GM10266 (cell line): ENCODE measurements at regions not wholly inside any gene's neighbourhood (a gene's known extent, or its start where the extent isn't known, plus 50 kb on each side); places are given as distances from the start of the nearest gene placed in this dataset.

Experiments used
- DNase-seq: peaks from one replicate; pipeline ENCODE4 v3.0.0; 2012; ENCODE audit errors: extremely low spot score
- TF ChIP-seq, protein P1 (sequence below): IDR thresholded peaks from 2 replicates; pipeline ENCODE4 v1.5.1; 2012; ENCODE audit warnings: mild to moderate bottlenecking, low read depth; ENCODE audit not compliant: control insufficient read depth, insufficient read depth; ENCODE audit errors: missing control alignments

GRCh38 chr10:126806991-126807702 is 98.1 kb upstream of the DOCK1 start:
- TF ChIP-seq, protein P1, sequence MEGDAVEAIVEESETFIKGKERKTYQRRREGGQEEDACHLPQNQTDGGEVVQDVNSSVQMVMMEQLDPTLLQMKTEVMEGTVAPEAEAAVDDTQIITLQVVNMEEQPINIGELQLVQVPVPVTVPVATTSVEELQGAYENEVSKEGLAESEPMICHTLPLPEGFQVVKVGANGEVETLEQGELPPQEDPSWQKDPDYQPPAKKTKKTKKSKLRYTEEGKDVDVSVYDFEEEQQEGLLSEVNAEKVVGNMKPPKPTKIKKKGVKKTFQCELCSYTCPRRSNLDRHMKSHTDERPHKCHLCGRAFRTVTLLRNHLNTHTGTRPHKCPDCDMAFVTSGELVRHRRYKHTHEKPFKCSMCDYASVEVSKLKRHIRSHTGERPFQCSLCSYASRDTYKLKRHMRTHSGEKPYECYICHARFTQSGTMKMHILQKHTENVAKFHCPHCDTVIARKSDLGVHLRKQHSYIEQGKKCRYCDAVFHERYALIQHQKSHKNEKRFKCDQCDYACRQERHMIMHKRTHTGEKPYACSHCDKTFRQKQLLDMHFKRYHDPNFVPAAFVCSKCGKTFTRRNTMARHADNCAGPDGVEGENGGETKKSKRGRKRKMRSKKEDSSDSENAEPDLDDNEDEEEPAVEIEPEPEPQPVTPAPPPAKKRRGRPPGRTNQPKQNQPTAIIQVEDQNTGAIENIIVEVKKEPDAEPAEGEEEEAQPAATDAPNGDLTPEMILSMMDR: no peak
- DNase-seq: no peak

DNA sequence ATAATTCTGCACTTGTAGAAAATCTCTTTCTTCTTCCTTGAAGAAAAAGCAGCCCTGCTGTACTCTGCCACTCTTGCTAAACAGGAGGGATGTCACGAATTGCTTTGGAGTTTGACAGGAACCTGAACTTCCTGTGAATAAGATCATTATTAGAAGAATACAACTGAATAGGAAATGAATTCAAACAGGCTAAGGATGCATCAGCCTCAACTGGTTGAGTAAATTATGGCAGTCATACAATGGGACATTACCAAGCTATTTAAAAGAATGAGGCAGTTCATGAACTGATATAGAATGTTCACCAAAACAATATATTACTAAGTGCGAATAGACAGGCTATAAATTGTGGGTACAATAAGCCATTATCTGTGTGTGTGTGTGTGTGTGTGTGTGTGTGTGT is 97.1 kb upstream of the DOCK1 start:
- TF ChIP-seq, protein P1: no peak
- no peak for DNase-seq

DNA sequence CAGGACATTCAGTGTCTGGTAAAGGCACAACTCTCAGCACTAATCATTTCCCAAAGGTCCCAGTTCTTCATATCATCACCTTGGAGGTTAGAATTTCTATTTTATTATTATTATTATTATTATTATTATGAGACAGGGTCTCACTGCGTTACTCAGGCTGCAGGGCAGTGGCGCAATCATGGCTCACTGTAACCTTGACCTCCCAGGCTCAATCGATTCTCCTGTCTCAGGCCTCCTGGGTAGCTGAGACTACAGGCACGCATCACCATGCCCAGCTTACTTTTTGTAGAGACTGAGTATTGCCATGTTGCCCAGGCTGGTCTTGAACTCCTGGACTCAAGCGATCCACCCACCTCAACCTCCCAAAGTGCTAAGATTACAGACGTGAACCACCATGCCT is 91.8 kb upstream of the DOCK1 start:
- TF ChIP-seq, protein P1: no peak
- DNase-seq: no peak

- TF ChIP-seq, protein P1: no peak
- DNase-seq: no peak
These were observed 71.7 kb upstream of the DOCK1 start for GRCh38 chr10:126833542-126833941.

DNA sequence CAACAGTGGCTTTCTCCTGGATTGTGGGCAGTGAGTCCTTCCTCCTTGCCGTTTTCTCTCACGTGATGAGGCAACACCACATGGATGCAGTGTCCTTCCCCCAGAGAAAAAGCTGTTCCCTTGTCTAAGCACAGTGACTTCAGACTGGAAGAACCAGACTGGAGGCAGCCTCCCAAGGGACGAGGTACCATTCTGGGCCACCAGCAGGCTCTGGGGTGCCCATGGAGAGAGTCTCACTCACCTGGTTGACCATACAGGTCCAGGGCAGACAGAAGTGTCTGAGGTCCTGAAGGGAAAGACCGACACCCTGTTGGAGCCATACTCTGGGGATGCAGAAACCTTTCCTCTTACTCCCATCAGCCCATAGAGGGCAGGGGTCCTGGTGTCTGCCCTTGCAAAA is 69.2 kb upstream of the DOCK1 start:
- TF ChIP-seq, protein P1: no peak
- DNase-seq: no peak

- DNase-seq: no peak
- TF ChIP-seq, protein P1: no peak
These were observed 66.9 kb upstream of the DOCK1 start for GRCh38 chr10:126838316-126838715.

GRCh38 chr10:126839094-126839761 is 66.0 kb upstream of the DOCK1 start:
- TF ChIP-seq, protein P1: no peak
- no peak for DNase-seq
